GM12874 (cell line): ENCODE measurements at regions not wholly inside any gene's neighbourhood (a gene's known extent, or its start where the extent isn't known, plus 50 kb on each side); places are given as distances from the start of the nearest gene placed in this dataset.

ENCODE experiments used
- CTCF ChIP-seq: IDR thresholded peaks from 2 replicates; pipeline ENCODE4 v1.5.1; 2011; ENCODE audit warnings: low read depth, mild to moderate bottlenecking, control low read depth, low read length, moderate library complexity; ENCODE audit not compliant: insufficient read depth

GRCh38 chr4:145234091-145234706 lies 53.8 kb upstream of the OTUD4 start:
- peak; percentile 69 for TF ChIP-seq CTCF

GRCh38 chr4:145231906-145232700 lies 51.7 kb upstream of the OTUD4 start:
- no peak for TF ChIP-seq CTCF

DNA sequence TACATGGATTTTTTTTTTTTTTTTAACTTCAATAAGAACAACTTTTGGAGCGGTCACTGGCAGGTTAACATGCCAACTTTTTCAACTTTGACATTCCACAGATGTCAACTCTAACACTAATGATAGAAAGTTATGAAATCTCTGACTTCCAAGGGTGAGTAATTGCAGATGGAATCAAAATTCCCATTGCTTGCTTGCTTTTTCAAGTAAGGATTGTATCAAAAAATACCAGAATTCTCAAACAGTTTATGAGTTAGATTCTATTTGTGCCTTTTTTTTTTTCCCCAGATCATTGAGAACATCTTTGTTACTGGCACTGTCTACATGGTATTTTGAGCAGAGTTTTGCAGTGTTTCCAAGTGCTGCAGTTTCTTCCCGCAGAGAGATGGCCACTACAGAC lies 50.3 kb upstream of the OTUD4 start:
- TF ChIP-seq CTCF = no peak
